Epithelial cell of proximal tubule (primary cell): ENCODE measurements at regions not wholly inside any gene's neighbourhood (a gene's known extent, or its start where the extent isn't known, plus 50 kb on each side); places are given as distances from the start of the nearest gene placed in this dataset.

Experiments used
- DNase-seq: peaks from one replicate; pipeline ENCODE4 v3.0.0-alpha.2; 2011; ENCODE audit warnings: low read depth
- H3K4me3 ChIP-seq: 2 replicates; pipeline ENCODE4 v1.5.1; 2011; ENCODE audit warnings: low read depth, mild to moderate bottlenecking, low read length
- CTCF ChIP-seq: conservative IDR thresholded peaks from 2 replicates; pipeline ENCODE4 v1.5.1; 2012; ENCODE audit warnings: low read depth, mild to moderate bottlenecking, low read length

- DNase-seq: peak; percentile 27
- no peak for TF ChIP-seq CTCF
- H3K4me3 ChIP-seq: no peak overlapping the region
These were observed 364.2 kb downstream of the TMEM232 start for GRCh38 chr5:110362261-110362660.

GRCh38 chr5:110366716-110367115, 359.8 kb downstream of the TMEM232 start:
- no peak overlapping the region for H3K4me3 ChIP-seq
- no peak for TF ChIP-seq CTCF
- DNase-seq: no peak
